GM13976 (cell line): ENCODE measurements at regions not wholly inside any gene's neighbourhood (a gene's known extent, or its start where the extent isn't known, plus 50 kb on each side); places are given as distances from the start of the nearest gene placed in this dataset.

Source experiments
- DNase-seq: peaks from one replicate; pipeline ENCODE4 v3.0.0; 2012; ENCODE audit warnings: low spot score
- in situ Hi-C: fragments of 300-500 bp; cut with MboI; formaldehyde crosslinking; loops from one replicate; pipeline ENCODE4 v1.12.0; 2022; ENCODE audit warnings: low sequenced_read_pairs, mixed read lengths, inconsistent platforms; ENCODE audit not compliant: unreplicated experiment
- TF ChIP-seq, protein P1 (sequence below): IDR thresholded peaks from 2 replicates; pipeline ENCODE4 v1.5.1; 2012; ENCODE audit warnings: borderline replicate concordance, mild to moderate bottlenecking; ENCODE audit not compliant: insufficient read depth; ENCODE audit errors: extremely low read depth, missing control alignments, control extremely low read depth

DNA sequence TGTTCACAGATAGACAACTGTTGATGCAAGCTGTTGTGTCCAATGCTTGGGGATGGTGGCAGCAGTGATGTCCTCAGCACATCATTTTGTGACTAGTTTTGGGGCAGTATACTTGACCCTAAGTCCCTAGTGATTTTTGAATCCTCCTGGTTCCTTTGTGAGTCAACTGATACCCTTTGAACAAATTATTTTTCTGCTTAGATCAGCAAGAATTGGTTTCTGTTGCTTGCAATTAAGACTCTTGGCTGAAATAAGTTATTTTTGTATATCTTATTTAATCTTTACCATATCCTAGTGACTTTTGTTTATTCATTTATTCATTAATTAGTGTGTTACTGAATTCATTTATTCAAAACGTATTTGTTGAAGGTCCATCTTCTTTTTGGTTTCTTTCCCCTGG, 392.0 kb upstream of the SGCD start:
- in situ Hi-C loops, result loop anchor here (25.0 kb wide), 2 partner anchors 1077 to 1202 kb away; partner anchors contain the start of gene MED7
- TF ChIP-seq, protein P1, sequence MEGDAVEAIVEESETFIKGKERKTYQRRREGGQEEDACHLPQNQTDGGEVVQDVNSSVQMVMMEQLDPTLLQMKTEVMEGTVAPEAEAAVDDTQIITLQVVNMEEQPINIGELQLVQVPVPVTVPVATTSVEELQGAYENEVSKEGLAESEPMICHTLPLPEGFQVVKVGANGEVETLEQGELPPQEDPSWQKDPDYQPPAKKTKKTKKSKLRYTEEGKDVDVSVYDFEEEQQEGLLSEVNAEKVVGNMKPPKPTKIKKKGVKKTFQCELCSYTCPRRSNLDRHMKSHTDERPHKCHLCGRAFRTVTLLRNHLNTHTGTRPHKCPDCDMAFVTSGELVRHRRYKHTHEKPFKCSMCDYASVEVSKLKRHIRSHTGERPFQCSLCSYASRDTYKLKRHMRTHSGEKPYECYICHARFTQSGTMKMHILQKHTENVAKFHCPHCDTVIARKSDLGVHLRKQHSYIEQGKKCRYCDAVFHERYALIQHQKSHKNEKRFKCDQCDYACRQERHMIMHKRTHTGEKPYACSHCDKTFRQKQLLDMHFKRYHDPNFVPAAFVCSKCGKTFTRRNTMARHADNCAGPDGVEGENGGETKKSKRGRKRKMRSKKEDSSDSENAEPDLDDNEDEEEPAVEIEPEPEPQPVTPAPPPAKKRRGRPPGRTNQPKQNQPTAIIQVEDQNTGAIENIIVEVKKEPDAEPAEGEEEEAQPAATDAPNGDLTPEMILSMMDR, result no peak
- no peak for DNase-seq

DNA sequence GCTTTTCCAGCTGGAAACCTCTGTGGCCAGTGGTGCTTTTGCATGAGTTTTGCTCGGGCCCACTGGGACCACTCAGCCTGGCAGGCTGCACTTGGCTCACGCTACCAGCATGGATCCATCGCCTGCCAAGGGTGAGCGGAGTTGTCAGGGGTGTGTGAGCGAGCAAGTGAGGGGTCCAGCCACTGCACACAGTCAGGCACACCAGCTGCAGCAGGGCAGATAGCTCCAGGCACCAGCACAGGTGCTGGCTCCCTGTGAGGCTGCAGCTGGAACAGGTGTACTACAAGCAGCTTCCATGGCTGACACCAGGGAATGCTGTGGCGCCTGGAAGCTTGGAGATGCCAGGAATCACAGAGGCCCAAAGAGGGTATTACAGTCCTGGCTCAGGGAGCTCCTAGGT, 391.2 kb upstream of the SGCD start:
- no peak for DNase-seq
- in situ Hi-C loops, result loop anchor here (25.0 kb wide), 2 partner anchors 1077 to 1202 kb away; partner anchors contain the start of gene MED7
- TF ChIP-seq, protein P1, result no peak

DNA sequence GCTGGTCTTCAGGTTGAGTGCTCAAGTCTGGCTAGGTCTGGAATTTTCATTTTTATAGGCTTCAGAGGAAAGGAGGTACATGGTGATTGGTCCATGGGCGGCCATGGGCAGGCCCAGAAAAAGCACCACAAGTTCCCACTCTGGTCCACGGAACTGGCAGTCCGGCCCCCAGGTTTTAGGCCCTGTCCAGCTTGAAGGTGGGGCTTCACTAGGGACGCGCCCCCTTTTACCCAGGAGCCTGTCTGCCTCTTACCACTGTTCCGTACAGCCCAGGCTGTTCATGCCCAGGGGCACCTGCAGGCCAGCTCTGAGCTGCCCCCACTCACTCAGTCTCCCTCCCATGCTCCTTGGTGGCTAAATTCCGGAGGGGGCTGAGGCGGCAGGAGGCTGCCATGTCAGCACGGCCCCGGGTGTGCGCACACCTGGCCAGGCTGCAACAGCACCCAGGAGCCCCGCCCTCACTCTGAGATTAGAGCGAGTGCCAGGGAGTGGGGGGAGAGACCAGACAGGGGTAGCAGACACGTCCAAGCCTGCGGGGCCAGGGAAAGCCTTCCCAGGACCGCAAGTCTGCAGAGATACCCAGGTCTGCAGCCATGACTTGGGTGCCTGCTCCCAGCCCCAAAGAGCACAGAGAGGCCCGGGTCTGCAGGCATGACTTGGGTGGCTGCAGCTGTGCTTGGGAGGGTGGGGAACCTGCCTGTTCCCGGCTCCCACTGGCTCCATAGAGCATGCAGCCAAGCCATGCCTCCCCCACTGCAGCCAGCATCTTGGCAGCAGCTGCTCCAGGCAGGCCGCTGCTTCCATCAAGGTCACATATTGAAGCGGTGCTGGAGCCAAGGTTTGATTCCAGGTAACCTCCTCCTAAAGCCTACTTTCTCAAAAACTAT, 390.2 kb upstream of the SGCD start:
- in situ Hi-C loops, result loop anchor here (25.0 kb wide), 2 partner anchors 1076 to 1201 kb away; partner anchors contain the start of gene MED7
- TF ChIP-seq, protein P1, result no peak
- no peak for DNase-seq

DNA sequence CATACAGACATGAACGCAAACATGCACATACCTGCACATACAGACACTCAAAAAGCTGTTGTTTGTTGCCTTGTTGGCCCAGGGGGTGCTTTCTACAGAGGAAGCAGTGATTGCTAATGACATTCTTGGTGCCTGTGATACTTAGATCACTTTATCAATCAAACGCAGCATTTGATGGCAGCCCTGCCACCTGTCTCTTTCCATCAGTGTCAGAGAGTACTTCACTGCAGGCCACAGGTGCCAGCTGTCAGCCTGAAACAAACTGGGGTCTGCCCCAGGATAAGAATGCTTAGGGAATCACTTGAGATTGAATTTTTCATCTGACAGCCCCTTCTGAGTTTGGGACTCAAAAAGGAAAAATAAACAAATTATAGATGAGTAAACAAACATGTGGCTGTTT, 388.9 kb upstream of the SGCD start:
- no peak for DNase-seq
- TF ChIP-seq, protein P1, result no peak
- in situ Hi-C loops, result loop anchor here (25.0 kb wide), 2 partner anchors 1074 to 1199 kb away; partner anchors contain the start of gene MED7

DNA sequence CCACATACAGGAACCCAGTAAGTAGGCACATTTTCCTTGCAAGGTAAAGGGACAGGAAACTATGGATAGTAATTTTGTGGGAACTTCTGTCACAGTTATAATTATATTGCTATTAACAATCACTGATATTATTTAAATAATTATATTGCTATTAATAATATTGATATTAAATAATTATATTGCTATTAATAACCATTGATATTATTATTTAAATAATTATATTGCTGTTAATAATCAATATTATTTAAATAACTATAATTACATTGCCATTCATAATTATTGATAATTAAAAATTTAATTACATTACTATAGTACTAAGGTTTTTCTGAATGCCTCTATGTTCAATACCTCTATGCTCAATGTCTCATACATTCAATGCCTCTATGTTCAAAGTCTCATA, 385.6 kb upstream of the SGCD start:
- no peak for DNase-seq
- TF ChIP-seq, protein P1, result no peak
- in situ Hi-C loops, result loop anchor here (25.0 kb wide), 2 partner anchors 1071 to 1196 kb away; partner anchors contain the start of gene MED7

DNA sequence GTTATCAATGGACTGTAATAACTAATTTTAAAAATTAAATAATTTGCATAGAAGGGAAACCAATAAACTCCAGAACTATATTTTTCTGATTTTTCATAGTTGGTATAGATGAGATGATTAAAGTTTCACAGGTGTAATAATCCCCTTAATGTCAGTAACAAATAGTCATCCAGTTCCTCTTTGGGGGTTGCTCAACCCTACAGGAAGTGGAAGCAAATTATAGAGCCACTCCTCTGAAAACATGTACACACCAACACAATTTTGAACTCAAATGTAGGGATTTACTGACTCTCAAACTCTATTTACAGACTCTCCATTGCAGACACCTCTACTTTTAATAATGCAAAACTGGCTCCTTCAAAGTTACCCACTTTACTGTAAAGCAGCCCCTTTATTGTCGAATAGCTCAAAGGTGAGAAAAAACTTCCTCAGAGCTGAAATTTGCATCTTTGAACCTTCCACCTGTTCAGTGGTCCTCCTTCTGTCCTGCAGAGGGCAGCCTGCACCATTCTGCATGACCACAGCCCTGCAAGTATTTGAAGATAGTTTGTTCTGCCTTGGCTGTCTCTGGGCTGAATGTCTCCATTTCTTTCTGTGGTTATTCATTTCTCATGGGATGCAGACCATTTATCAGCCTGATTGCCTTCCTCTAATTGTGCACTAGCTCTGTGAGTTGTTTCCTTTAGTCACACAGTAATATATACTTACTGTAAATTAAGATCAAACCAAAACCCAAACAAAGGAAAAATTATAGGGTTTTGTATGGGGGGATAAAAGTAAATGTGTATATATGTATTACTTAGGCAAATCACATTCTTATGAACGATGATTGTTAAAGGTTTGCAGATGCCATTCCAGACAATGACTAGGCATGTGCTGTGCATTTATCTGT, 383.2 kb upstream of the SGCD start:
- TF ChIP-seq, protein P1, result peak; percentile 67
- in situ Hi-C loops, result loop anchor here (25.0 kb wide), 2 partner anchors 1069 to 1194 kb away; partner anchors contain the start of gene MED7
- DNase-seq, result peak; percentile 29
